ENCODE measurements at regions not wholly inside any gene's neighbourhood (a gene's known extent, or its start where the extent isn't known, plus 50 kb on each side); places are given as distances from the start of the nearest gene placed in this dataset.

GRCh38 chr11:109121173-109121932 is 300.6 kb upstream of the C11orf87 start:
- POLR2A ChIA-PET = no interaction called here
- intact Hi-C loops (cut with micrococcal nuclease; ENCODE audit: unreplicated experiment) = no loop called here
- no peak overlapping the region for H3K4me3 ChIP-seq (ENCODE audit: low read depth, low read length)
- no peaks in the 10 kb centered on the region for H3K9me3 ChIP-seq
- Mint-ChIP-seq H3K27ac (ENCODE audit: unreplicated experiment) (no peak overlapping the region), H3K36me3 (ENCODE audit: insufficient read depth, unreplicated experiment) (no peaks in the 10 kb centered on the region), H3K9me3 (ENCODE audit: unreplicated experiment) (no peaks in the 10 kb centered on the region), H3K27me3 (ENCODE audit: insufficient read depth, unreplicated experiment) (peaks cover 8% of the 10 kb centered on the region), H3K4me3 (ENCODE audit: unreplicated experiment) (no peak overlapping the region), H3K4me1 (ENCODE audit: low read depth, unreplicated experiment) (no peaks in the 10 kb centered on the region)
- no peak for DNase-seq
- H3K27me3 ChIP-seq (replicated peaks; ENCODE audit: control insufficient read depth, insufficient read depth, low read length) = no peaks in the 10 kb centered on the region
- CTCF ChIA-PET = no interaction called here
- no TSS peak for BruUV-seq (replicated peaks)
- H3K4me1 ChIP-seq = no peaks in the 10 kb centered on the region
- H3K36me3 ChIP-seq (ENCODE audit: control insufficient read depth, insufficient read depth, low read length) = no peaks in the 10 kb centered on the region
- TF ChIP-seq, protein P1, sequence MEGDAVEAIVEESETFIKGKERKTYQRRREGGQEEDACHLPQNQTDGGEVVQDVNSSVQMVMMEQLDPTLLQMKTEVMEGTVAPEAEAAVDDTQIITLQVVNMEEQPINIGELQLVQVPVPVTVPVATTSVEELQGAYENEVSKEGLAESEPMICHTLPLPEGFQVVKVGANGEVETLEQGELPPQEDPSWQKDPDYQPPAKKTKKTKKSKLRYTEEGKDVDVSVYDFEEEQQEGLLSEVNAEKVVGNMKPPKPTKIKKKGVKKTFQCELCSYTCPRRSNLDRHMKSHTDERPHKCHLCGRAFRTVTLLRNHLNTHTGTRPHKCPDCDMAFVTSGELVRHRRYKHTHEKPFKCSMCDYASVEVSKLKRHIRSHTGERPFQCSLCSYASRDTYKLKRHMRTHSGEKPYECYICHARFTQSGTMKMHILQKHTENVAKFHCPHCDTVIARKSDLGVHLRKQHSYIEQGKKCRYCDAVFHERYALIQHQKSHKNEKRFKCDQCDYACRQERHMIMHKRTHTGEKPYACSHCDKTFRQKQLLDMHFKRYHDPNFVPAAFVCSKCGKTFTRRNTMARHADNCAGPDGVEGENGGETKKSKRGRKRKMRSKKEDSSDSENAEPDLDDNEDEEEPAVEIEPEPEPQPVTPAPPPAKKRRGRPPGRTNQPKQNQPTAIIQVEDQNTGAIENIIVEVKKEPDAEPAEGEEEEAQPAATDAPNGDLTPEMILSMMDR (IDR thresholded peaks at IDR 0.05; ENCODE audit: insufficient read depth in 1 of 2, low read depth in 1 of 2, low read length in 1 of 2, severe bottlenecking in 1 of 2, unreplicated experiment in 1 of 2) = no peak

DNA sequence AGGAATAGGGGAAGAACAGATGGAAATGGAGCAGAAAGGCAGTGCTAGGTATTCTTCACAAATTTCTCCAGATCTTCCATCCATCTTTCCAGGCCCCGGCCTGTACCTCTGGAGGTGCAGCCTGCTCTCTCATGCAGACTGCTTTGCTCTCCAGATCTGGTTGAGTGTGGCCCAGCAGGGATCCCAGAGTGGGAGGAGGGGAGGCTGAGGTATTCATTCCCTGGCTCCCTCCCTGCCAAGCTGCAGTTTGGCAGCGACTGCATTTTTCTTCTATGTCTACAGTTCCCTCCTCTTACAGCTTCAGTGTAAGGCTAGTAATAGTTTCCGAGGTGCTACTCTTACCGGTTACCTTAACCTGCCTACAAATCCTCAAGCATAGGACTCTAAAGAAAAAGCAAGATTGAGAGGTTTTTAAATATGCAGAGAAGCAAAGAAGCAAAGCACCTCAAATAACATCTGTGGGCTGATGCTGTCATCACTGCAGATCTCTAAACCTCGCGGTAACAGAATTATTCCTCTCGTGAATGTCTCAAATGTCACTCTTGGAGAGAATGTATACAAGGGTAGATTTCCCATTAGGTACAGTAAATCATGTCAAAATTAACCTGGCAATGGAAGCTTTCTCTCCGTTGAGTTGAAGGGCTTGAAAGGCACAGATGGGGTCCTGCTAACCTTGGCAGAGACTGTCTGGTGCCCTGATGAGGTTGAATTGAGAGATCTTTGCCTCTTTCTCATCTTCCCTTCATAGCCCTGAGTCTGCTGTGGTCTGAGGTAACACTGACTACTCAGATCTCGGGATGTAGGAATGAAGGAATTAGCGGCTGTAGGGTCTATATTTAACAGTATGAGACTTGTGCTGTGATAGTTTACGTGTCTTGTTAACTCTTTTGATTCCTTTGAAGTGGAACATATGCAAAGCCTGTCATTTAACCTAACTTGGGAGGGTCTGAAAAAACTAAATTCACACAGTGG is 297.9 kb upstream of the C11orf87 start:
- Mint-ChIP-seq H3K27me3 (ENCODE audit: insufficient read depth, unreplicated experiment) (peaks cover 3% of the 10 kb centered on the region), H3K27ac (ENCODE audit: unreplicated experiment) (no peak overlapping the region), H3K4me3 (ENCODE audit: unreplicated experiment) (no peak overlapping the region), H3K4me1 (ENCODE audit: low read depth, unreplicated experiment) (no peaks in the 10 kb centered on the region), H3K36me3 (ENCODE audit: insufficient read depth, unreplicated experiment) (no peaks in the 10 kb centered on the region), H3K9me3 (ENCODE audit: unreplicated experiment) (no peaks in the 10 kb centered on the region)
- no TSS peak for BruUV-seq (replicated peaks)
- ChIA-PET POLR2A (no interaction called here), CTCF (no interaction called here)
- DNase-seq = no peak
- H3K4me1 ChIP-seq = no peaks in the 10 kb centered on the region
- intact Hi-C loops (cut with micrococcal nuclease; ENCODE audit: unreplicated experiment) = no loop called here
- TF ChIP-seq, protein P1 (IDR thresholded peaks at IDR 0.05; ENCODE audit: insufficient read depth in 1 of 2, low read depth in 1 of 2, low read length in 1 of 2, severe bottlenecking in 1 of 2, unreplicated experiment in 1 of 2) = no peak
- no peaks in the 10 kb centered on the region for H3K9me3 ChIP-seq
- H3K36me3 ChIP-seq (ENCODE audit: control insufficient read depth, insufficient read depth, low read length) = no peaks in the 10 kb centered on the region
- H3K27me3 ChIP-seq (replicated peaks; ENCODE audit: control insufficient read depth, insufficient read depth, low read length) = no peaks in the 10 kb centered on the region
- H3K4me3 ChIP-seq (ENCODE audit: low read depth, low read length) = no peak overlapping the region

DNA sequence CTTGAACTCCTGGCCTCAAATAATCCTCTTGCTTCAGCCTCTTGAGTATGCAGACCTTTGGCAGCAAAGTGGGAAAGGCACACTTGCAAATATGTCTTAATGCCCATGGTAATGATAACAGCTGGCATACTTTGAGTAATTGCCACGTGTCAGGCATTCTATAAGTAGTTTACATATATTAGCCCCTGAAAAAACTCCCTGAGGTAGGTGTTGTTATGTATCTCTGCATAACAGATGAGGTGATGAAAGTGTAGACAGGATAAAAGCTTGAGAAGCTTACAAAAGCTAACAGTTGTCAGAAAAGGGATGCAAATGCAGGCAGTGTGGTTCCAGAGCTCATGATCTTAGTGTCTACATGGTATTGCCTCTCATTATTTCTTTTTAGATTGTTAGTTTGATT is 291.1 kb upstream of the C11orf87 start:
- Mint-ChIP-seq H3K36me3 (ENCODE audit: insufficient read depth, unreplicated experiment) (no peaks in the 10 kb centered on the region), H3K27me3 (ENCODE audit: insufficient read depth, unreplicated experiment) (peaks cover 16% of the 10 kb centered on the region), H3K4me1 (ENCODE audit: low read depth, unreplicated experiment) (no peaks in the 10 kb centered on the region), H3K27ac (ENCODE audit: unreplicated experiment) (no peak overlapping the region), H3K9me3 (ENCODE audit: unreplicated experiment) (no peaks in the 10 kb centered on the region), H3K4me3 (ENCODE audit: unreplicated experiment) (no peak overlapping the region)
- POLR2A ChIA-PET = no interaction called here
- TF ChIP-seq, protein P1 (IDR thresholded peaks at IDR 0.05; ENCODE audit: insufficient read depth in 1 of 2, low read depth in 1 of 2, low read length in 1 of 2, severe bottlenecking in 1 of 2, unreplicated experiment in 1 of 2) = no peak
- no peaks in the 10 kb centered on the region for H3K9me3 ChIP-seq
- no peak for DNase-seq
- H3K4me3 ChIP-seq (ENCODE audit: low read depth, low read length) = no peak overlapping the region
- BruUV-seq (replicated peaks) = no TSS peak
- CTCF ChIA-PET = no interaction called here
- H3K27me3 ChIP-seq (replicated peaks; ENCODE audit: control insufficient read depth, insufficient read depth, low read length) = no peaks in the 10 kb centered on the region
- no peaks in the 10 kb centered on the region for H3K36me3 ChIP-seq (ENCODE audit: control insufficient read depth, insufficient read depth, low read length)
- intact Hi-C loops (cut with micrococcal nuclease; ENCODE audit: unreplicated experiment) = no loop called here
- H3K4me1 ChIP-seq = no peaks in the 10 kb centered on the region
